ENCODE measurements at regions not wholly inside any gene's neighbourhood (a gene's known extent, or its start where the extent isn't known, plus 50 kb on each side); places are given as distances from the start of the nearest gene placed in this dataset.
A peak's percentile ranks its signal among the peaks of the same experiment; 100 is the strongest.

GRCh38 chr2:16330571-16330970, 335.1 kb downstream of the CYRIA start:
- H2BK15ac ChIP-seq (ENCODE audit: low read depth, low read length), result no peak overlapping the region
- H3K56ac ChIP-seq (ENCODE audit: insufficient read length, low read depth, low read length), result no peak overlapping the region
- TF ChIP-seq CTCF (conservative IDR thresholded peaks at IDR 0.05), result no peak
- no peak overlapping the region for H4K8ac ChIP-seq (replicated peaks; ENCODE audit: insufficient read length, low read depth, low read length)
- H3K9me3 ChIP-seq (ENCODE audit: control insufficient read depth, low read depth, low read length), result no peaks in the 10 kb centered on the region
- no peaks in the 10 kb centered on the region for H3K79me1 ChIP-seq (ENCODE audit: insufficient read depth, low read depth, low read length, poor library complexity, severe bottlenecking)
- H3K36me3 Mint-ChIP-seq (ENCODE audit: insufficient read depth in 1 of 3, low read depth in 3 of 3), result no peaks in the 10 kb centered on the region; a peak in 1 of 7 replicates
- H3K4me1 Mint-ChIP-seq, result peaks cover 36 to 37% of the 10 kb centered on the region in 2 experiments
- H2BK120ac ChIP-seq (ENCODE audit: low read depth, low read length, poor library complexity, severe bottlenecking), result no peak overlapping the region
- H4K91ac ChIP-seq (ENCODE audit: insufficient read length, low read depth, low read length), result no peak overlapping the region
- H3T11ph ChIP-seq (ENCODE audit: low read length), result no peak overlapping the region
- H3K79me2 ChIP-seq (ENCODE audit: insufficient read depth, low read length), result no peaks in the 10 kb centered on the region
- peak overlapping the region; percentile 23 for H3K4me2 ChIP-seq (ENCODE audit: insufficient read depth, insufficient read length, low read length)
- H4K20me1 ChIP-seq (ENCODE audit: control insufficient read depth, insufficient read depth, insufficient read length), result no peaks in the 10 kb centered on the region
- H2BK5ac ChIP-seq (ENCODE audit: insufficient read length, low read length), result no peak overlapping the region
- no peak overlapping the region for H2BK12ac ChIP-seq (ENCODE audit: insufficient read length, low read depth, low read length)
- H3K23me2 ChIP-seq (ENCODE audit: insufficient read length, low read depth, low read length, poor library complexity, severe bottlenecking), result no peaks in the 10 kb centered on the region
- H3K27me3 Mint-ChIP-seq (ENCODE audit: low read depth), result peaks cover 31% of the 10 kb centered on the region
- no peak overlapping the region for H3K4ac ChIP-seq (ENCODE audit: low read depth, low read length)
- H4K5ac ChIP-seq (ENCODE audit: insufficient read length, low read depth, low read length), result no peak overlapping the region
- no peaks in the 10 kb centered on the region for H3K27me3 ChIP-seq (ENCODE audit: insufficient read depth, low read length)
- no peak overlapping the region for H3K18ac ChIP-seq (ENCODE audit: insufficient read length, low read depth, low read length)
- H3K4me1 ChIP-seq (ENCODE audit: insufficient read depth, low read length), result peaks cover 10% of the 10 kb centered on the region; the same call in 1 of the 2 replicates
- H3K9me3 Mint-ChIP-seq, result no peaks in the 10 kb centered on the region
- no peak overlapping the region for H2AFZ ChIP-seq (ENCODE audit: low read length)
- no CpG with 5 or more reads among the region's 10 CpGs for WGBS (ENCODE audit: extremely low coverage, insufficient read length, low lambda C conversion rate)
- no peak overlapping the region for H3K14ac ChIP-seq (ENCODE audit: insufficient read depth, low read length)
- H3K4me3 Mint-ChIP-seq, result peak overlapping the region in 1 of 2 experiments; percentile 43; a peak in 1 of 5 replicates
- H2AK5ac ChIP-seq (ENCODE audit: insufficient read length, low read length), result no peak overlapping the region
- no peak overlapping the region for H3K23ac ChIP-seq (ENCODE audit: insufficient read length, low read depth, low read length)
- DNase-seq, result peak; percentile 51
- no peak overlapping the region for H3K27ac ChIP-seq (ENCODE audit: insufficient read length, low read depth, low read length)
- no peak overlapping the region for H2BK20ac ChIP-seq (ENCODE audit: low read depth, low read length, poor library complexity, severe bottlenecking)
- H3K27ac Mint-ChIP-seq, result peak overlapping the region in 1 of 3 experiments; percentile 42; a peak in 1 of 7 replicates
- no peak overlapping the region for H3K9ac ChIP-seq (ENCODE audit: extremely low read depth, insufficient read length, low read length)

Measured in H9 (cell line).